ENCODE measurements at regions not wholly inside any gene's neighbourhood (a gene's known extent, or its start where the extent isn't known, plus 50 kb on each side); places are given as distances from the start of the nearest gene placed in this dataset.

- no peak for DNase-seq (ENCODE audit: low spot score)
Observed at GRCh38 chr6:4291453-4292403, 156.4 kb upstream of the ECI2 start.

DNA sequence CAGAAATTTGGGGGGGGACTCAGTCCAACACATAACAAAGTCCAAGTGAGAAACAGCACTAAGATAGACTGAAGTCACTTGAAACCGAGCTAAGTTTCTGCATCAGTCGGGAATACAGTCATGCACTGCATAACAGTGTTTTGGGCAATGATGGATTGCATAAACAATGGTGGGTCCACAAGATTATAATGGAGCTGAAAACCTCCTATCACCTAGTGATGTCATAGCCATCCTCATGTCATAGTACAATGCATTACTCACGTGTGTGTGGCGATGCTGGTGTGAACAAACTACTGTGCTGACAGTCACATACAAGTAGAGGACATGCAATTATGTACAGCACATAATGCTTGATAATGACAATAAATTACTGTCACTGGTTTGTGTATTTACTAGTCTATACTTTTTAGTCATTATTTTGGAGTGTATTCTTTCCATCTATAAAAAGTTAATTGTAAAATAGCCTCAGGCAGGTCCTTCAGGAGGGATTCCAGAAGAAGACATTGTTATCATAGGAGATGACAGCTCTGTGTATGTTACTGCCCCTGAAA, 154.5 kb upstream of the ECI2 start:
- no peak for DNase-seq (ENCODE audit: low spot score)

DNA sequence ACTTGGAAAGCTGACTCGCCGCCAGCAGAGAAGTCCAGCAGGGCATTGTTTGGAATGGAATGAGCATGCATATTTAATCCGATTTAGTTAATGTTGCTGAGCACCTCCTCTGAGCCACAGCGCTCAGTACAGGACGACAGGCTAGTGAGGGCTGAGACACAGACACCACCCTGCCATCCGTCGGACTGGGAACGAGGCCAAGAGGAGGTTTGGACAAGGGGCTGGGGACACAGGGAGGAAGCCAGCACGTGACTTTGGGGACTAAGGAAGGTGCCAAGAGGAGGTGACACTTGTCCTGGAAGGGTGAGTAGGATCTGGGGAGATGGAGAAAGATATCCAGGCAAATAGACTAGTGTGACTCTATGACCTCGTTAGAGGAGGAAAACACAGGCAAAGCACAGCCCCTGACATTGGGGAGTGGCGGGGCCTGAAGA, 152.5 kb upstream of the ECI2 start:
- no peak for DNase-seq (ENCODE audit: low spot score)

GRCh38 chr6:4287372-4287771, 152.0 kb upstream of the ECI2 start:
- no peak for DNase-seq (ENCODE audit: low spot score)

- DNase-seq (ENCODE audit: low spot score), result no peak
Observed at GRCh38 chr6:4282926-4283325, 147.6 kb upstream of the ECI2 start.

GRCh38 chr6:4281341-4282293, 146.2 kb upstream of the ECI2 start:
- DNase-seq (ENCODE audit: low spot score), result no peak

- DNase-seq (ENCODE audit: low spot score), result peak; percentile 82
Observed at GRCh38 chr6:4280707-4281106, 145.3 kb upstream of the ECI2 start.

GRCh38 chr6:4280031-4280430, 144.7 kb upstream of the ECI2 start:
- DNase-seq (ENCODE audit: low spot score), result no peak

GRCh38 chr6:4274382-4275082, 139.2 kb upstream of the ECI2 start:
- DNase-seq (ENCODE audit: low spot score), result no peak

- DNase-seq (ENCODE audit: low spot score), result no peak
Observed at GRCh38 chr6:4272996-4273395, 137.6 kb upstream of the ECI2 start.

DNA sequence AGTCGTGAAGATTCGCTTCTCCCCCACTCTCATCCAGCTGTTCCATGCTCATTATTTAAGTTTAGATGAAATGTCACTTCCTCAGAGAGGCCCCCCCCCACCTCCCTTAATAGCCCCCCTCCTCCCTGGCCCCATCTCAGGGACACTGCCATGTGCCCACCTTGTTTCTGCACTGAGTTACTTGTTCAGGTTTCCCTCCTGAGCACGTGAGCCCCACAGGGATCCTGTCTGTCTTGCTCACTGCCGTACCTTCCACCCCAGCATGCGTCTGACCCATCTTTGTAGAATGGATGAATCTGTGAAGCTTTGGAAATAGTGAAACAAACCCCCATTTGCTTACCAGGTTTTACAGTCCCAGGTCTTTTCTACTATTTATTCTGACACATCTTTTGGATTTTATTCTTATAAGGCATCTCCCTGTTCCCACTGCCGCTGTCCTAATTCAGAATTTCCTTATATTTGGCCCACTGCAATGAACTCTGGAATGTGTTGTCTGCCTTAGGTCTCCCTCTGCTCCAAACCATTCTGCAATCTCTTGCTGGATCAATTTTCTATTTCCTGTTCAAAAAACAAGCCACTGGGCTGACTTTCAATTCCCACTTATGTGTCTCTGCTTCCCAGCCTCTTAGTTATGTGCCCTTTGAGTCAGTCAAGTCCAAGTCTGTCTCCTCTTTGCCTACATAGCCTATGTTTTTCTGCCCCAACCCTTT, 136.5 kb upstream of the ECI2 start:
- no peak for DNase-seq (ENCODE audit: low spot score)

- no peak for DNase-seq (ENCODE audit: low spot score)
Observed at GRCh38 chr6:4270776-4271175, 135.4 kb upstream of the ECI2 start.

- DNase-seq (ENCODE audit: low spot score), result no peak
Observed at GRCh38 chr6:4270001-4270400, 134.6 kb upstream of the ECI2 start.

- no peak for DNase-seq (ENCODE audit: low spot score)
Observed at GRCh38 chr6:4268171-4268570, 132.8 kb upstream of the ECI2 start.

- DNase-seq (ENCODE audit: low spot score), result no peak
Observed at GRCh38 chr6:4265740-4266139, 130.4 kb upstream of the ECI2 start.

- no peak for DNase-seq (ENCODE audit: low spot score)
Observed at GRCh38 chr6:4264601-4265000, 129.2 kb upstream of the ECI2 start.

DNA sequence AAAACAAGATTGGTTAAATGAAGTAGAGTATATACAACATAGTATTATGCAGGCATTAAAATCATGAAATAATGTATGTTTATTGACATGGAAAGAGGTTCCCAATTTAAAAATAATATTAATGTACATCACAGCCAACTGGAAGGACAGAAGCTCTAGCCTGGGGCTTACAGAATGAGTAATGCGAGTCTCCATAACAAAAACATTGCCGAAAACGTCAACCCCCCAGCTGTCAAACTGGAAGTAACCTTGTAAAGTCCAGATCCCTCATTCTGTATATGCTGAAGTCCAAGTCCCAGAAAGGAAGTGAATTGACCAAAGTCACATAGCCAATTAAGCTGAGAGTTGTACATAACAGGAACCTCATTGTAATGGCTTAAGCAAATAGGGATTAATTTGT, 128.7 kb upstream of the ECI2 start:
- DNase-seq (ENCODE audit: low spot score), result no peak

DNA sequence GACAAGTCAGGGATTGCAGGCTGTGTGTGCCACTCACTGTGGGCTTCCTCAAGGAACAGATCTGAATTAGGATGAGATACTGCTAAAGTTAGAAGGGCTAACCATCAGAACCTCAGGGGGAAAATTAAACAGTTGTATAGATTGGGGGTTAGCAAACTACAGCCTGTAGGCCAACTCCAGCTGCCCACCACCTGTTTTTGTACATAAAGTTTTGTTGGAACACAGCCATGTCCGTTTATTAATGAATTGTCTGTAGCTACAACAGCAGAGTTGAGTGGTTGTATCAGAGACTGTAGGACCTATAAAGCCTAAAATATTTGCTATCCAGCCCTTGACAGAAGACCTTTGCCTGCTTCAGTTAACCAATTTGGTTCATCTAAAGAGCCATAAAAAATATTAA, 127.2 kb upstream of the ECI2 start:
- no peak for DNase-seq (ENCODE audit: low spot score)

- DNase-seq (ENCODE audit: low spot score), result no peak
Observed at GRCh38 chr6:4259391-4259790, 124.0 kb upstream of the ECI2 start.

DNA sequence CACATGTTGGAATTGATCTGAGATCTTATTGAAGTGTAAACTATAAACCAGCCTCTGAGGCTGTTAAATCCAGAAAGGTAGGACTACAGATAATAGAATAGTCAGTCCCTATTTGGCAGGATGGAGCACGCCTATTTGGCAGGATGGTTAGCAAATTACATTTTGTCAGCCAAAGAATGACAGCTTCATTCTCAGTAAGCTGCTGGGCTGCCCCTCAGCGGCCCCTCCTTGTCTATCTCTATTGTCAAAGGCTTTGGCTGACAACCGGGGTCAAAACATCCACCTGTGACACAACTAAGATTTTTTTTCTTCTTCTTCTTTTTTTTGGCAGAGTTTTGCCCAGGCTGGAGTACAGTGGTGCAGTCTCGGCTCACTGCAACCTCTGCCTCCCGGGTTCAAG, 123.4 kb upstream of the ECI2 start:
- DNase-seq (ENCODE audit: low spot score), result no peak

DNA sequence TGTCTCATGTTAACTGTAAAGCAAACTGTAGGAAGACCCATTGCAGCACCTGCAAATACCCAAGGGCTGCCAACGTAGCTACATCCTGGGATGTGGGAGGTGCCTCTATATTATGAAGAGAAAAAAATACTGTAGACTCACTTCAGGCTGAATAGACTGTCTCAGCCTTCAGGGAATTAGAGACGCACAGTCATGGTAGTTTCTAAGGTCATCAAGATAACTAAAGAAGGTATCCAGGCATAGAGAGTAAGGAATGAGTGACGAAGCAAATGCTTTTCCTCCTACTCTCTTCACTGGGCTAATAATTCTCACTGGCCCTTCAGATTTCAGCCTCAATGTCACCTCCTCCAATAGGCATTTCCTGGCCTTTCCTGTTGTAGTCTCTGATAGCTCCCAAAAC, 121.6 kb upstream of the ECI2 start:
- no peak for DNase-seq (ENCODE audit: low spot score)

Data from hepatic stellate cell (primary cell).